OCI-LY7 (cell line): ENCODE measurements at regions not wholly inside any gene's neighbourhood (a gene's known extent, or its start where the extent isn't known, plus 50 kb on each side); places are given as distances from the start of the nearest gene placed in this dataset.

Experiments
- BruUV-seq: library from RNA; stranded (reverse); fragments of 400-500 nt; replicated peaks from 2 replicates; lab custom pipeline; 2021; lab: Mats Ljungman, UMichigan
- CTCF ChIA-PET: fragments of 300-600 bp; sonication (Branson Sonifier 250); formaldehyde crosslinking; loops from one replicate; lab custom pipeline; 2022; ENCODE audit warnings: antibody characterized with exemption; ENCODE audit not compliant: unreplicated experiment; lab: Charles Lee
- POLR2A ChIA-PET: fragments of 300-600 bp; sonication (Branson Sonifier 250); formaldehyde crosslinking; loops from one replicate; lab custom pipeline; 2022; ENCODE audit warnings: antibody characterized with exemption; lab: Charles Lee
- DNase-seq: peaks from one replicate; pipeline ENCODE4 v3.0.0-alpha.2; 2015; ENCODE audit warnings: low spot score
- H2AFZ ChIP-seq: fragments of 200-600 bp; sonication (generic), shearing (Covaris generic); 2 replicates; pipeline ENCODE4 v1.6.1; 2014; ENCODE audit warnings: mild to moderate bottlenecking, antibody characterized with exemption, low read length, moderate library complexity
- H3K27ac ChIP-seq: fragments of 200-600 bp; sonication (generic); 2 replicates; pipeline ENCODE4 v1.5.1; 2014; ENCODE audit warnings: mixed run types, low read depth, mild to moderate bottlenecking, moderate library complexity, low read length, inconsistent platforms; ENCODE audit not compliant: poor library complexity, severe bottlenecking
- H3K36me3 ChIP-seq: fragments of 200-600 bp; sonication (generic); 2 replicates; pipeline ENCODE4 v1.6.1; 2014; ENCODE audit warnings: mild to moderate bottlenecking, antibody characterized with exemption, low read length, moderate library complexity, mixed read lengths; ENCODE audit not compliant: insufficient read depth
- H3K4me1 ChIP-seq: fragments of 200-600 bp; sonication (generic); 2 replicates; pipeline ENCODE4 v1.5.1; 2014; ENCODE audit warnings: mild to moderate bottlenecking, low read length; ENCODE audit not compliant: insufficient read depth, poor library complexity, severe bottlenecking
- H3K4me2 ChIP-seq: fragments of 200-600 bp; sonication (generic); 2 replicates; pipeline ENCODE4 v1.6.1; 2014; ENCODE audit warnings: mild to moderate bottlenecking, low read length
- H3K4me3 ChIP-seq: fragments of 200-600 bp; sonication (generic); 2 replicates; pipeline ENCODE4 v1.5.1; 2014; ENCODE audit warnings: mild to moderate bottlenecking, low read depth, low read length; ENCODE audit not compliant: poor library complexity, severe bottlenecking
- H3K79me2 ChIP-seq: fragments of 200-600 bp; sonication (generic); 2 replicates; pipeline ENCODE4 v1.6.1; 2016; ENCODE audit warnings: low read depth, mild to moderate bottlenecking, low read length, moderate library complexity, mixed read lengths; ENCODE audit not compliant: insufficient read depth
- H3K9me2 ChIP-seq: fragments of 200-600 bp; sonication (generic); 2 replicates; pipeline ENCODE4 v1.6.1; 2016; ENCODE audit warnings: mild to moderate bottlenecking, low read length, mixed read lengths; ENCODE audit not compliant: insufficient read depth
- H3K9me3 ChIP-seq: fragments of 200-600 bp; sonication (generic); 2 replicates; pipeline ENCODE4 v1.6.1; 2014; ENCODE audit warnings: mild to moderate bottlenecking, mixed run types, low read length, mixed read lengths
- H4K20me1 ChIP-seq: fragments of 200-600 bp; sonication (generic); 2 replicates; pipeline ENCODE4 v1.6.1; 2014; ENCODE audit warnings: mild to moderate bottlenecking, antibody characterized with exemption, low read length, moderate library complexity, mixed read lengths; ENCODE audit not compliant: insufficient read depth
- CTCF ChIP-seq: fragments of 200-600 bp; sonication (generic); conservative IDR thresholded peaks from 2 replicates; pipeline ENCODE4 v1.5.1; 2014; ENCODE audit warnings: mild to moderate bottlenecking, antibody characterized with exemption, low read length, moderate library complexity, mixed read lengths
- EZH2phosphoT487 ChIP-seq: fragments of 200-600 bp; sonication (generic); IDR thresholded peaks from 2 replicates; pipeline ENCODE4 v1.6.1; 2018; ENCODE audit warnings: low read depth, borderline replicate concordance, mild to moderate bottlenecking, mixed run types, antibody characterized with exemption, low read length, moderate library complexity, mixed read lengths
- intact Hi-C: fragments of 100-400 bp; cut with micrococcal nuclease; formaldehyde crosslinking; loops from one replicate; pipeline ENCODE4 v1.10.0; 2022; ENCODE audit not compliant: unreplicated experiment

GRCh38 chr2:201966691-201967438 is 66.8 kb upstream of the FZD7 start:
- BruUV-seq, result no TSS peak
- Histone ChIP-seq H3K36me3 (no peaks in the 10 kb centered on the region), H3K27ac (no peak overlapping the region), H3K4me3 (no peak overlapping the region), H3K9me2 (no peaks in the 10 kb centered on the region), H2AFZ (no peak overlapping the region), H4K20me1 (no peaks in the 10 kb centered on the region), H3K4me1 (no peaks in the 10 kb centered on the region), H3K4me2 (no peak overlapping the region), H3K79me2 (no peaks in the 10 kb centered on the region), H3K9me3 (no peaks in the 10 kb centered on the region)
- TF ChIP-seq CTCF (no peak), EZH2phosphoT487 (no peak)
- CTCF ChIA-PET, result no interaction called here
- intact Hi-C loops, result loop anchor here (10.0 kb wide), 2 partner anchors 88 to 208 kb away; no protein-coding TSS in a partner anchor
- POLR2A ChIA-PET, result interaction anchor here (0.6 kb wide), 1 partner anchor 226 kb away, joined by 3 read pairs; no protein-coding TSS in a partner anchor
- DNase-seq, result no peak

DNA sequence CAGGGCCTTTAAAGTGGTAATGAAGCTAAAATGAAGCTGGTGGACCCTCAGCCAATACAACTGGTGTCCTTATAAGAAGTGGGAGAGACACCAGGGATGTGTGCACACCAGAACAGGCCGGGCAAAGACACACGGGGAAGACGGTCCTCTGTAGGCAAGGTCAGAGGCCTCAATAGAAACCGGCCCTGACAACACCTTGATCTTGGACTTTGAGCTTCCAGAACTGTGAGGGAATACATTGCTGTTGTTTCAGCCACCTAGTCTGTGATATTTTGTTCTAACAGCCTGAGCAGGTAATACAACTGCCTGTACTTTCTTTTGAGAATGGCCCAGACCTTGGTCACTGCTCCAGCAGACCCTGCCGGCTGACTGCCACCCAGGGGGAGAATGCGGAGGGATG is 65.6 kb upstream of the FZD7 start:
- CTCF ChIA-PET, result no interaction called here
- no peaks in the 10 kb centered on the region for H3K36me3 ChIP-seq
- intact Hi-C loops, result loop anchor here (10.0 kb wide), 2 partner anchors 87 to 207 kb away; no protein-coding TSS in a partner anchor

More for the DNA sequence above, 65.6 kb upstream of the FZD7 start:
- BruUV-seq, result no TSS peak
- Histone ChIP-seq H3K9me2 (no peaks in the 10 kb centered on the region), H3K9me3 (no peaks in the 10 kb centered on the region), H3K4me2 (no peak overlapping the region), H3K27ac (no peak overlapping the region), H3K4me3 (no peak overlapping the region), H2AFZ (no peak overlapping the region), H3K4me1 (no peaks in the 10 kb centered on the region), H3K79me2 (no peaks in the 10 kb centered on the region), H4K20me1 (no peaks in the 10 kb centered on the region)
- POLR2A ChIA-PET, result interaction anchor here (0.6 kb wide), 1 partner anchor 1900 kb away, joined by 4 read pairs; no protein-coding TSS in a partner anchor
- TF ChIP-seq EZH2phosphoT487 (no peak), CTCF (no peak)
- no peak for DNase-seq
